Colonic mucosa (tissue), 4 donors: ENCODE measurements at regions not wholly inside any gene's neighbourhood (a gene's known extent, or its start where the extent isn't known, plus 50 kb on each side); places are given as distances from the start of the nearest gene placed in this dataset.

Source experiments
- DNase-seq: peaks from one replicate; pipeline ENCODE4 v3.0.0-alpha.2; 2020
- H3K27ac ChIP-seq: fragments of 200-600 bp; one replicate; pipeline ENCODE4 v1.8.0; 2021
- H3K27me3 ChIP-seq: fragments of 200-600 bp; one replicate; pipeline ENCODE4 v1.8.0; 2021
- H3K36me3 ChIP-seq: fragments of 200-600 bp; one replicate; pipeline ENCODE4 v1.8.0; 2021
- H3K4me1 ChIP-seq: fragments of 200-600 bp; one replicate; pipeline ENCODE4 v1.8.0; 2021; ENCODE audit warnings: mild to moderate bottlenecking
- H3K4me3 ChIP-seq: fragments of 200-600 bp; one replicate; pipeline ENCODE4 v1.8.0; 2021
- H3K9ac ChIP-seq, 2 donors: one replicate each; pipeline ENCODE4 v1.7.0; 2013; ENCODE audit warnings: control low read depth in 2 of 2, low read depth in 2 of 2, low read length in 2 of 2
- H3K9me3 ChIP-seq: fragments of 200-600 bp; one replicate; pipeline ENCODE4 v1.8.0; 2021
- CTCF ChIP-seq: fragments of 200-600 bp; IDR thresholded peaks from one replicate; pipeline ENCODE4 v1.8.0; 2022; ENCODE audit warnings: antibody characterized with exemption, mild to moderate bottlenecking
- intact Hi-C: fragments of 100-400 bp; cut with DNase I; formaldehyde crosslinking; loops from one replicate; pipeline ENCODE4 v1.14.1; 2022
- donor health status: healthy.
- donor health status: DM: no; HTN: no; CAD: no.
- donor health status: DM: no; HTN: no; CAD: no.

GRCh38 chr3:177524742-177525141 lies 327.5 kb upstream of the TBL1XR1 start:
- TF ChIP-seq CTCF, result no peak
- H3K9ac ChIP-seq, result no peak overlapping the region
- no peak for DNase-seq
- no peak overlapping the region for H3K4me3 ChIP-seq
- H3K9me3 ChIP-seq, result no peaks in the 10 kb centered on the region
- H3K27me3 ChIP-seq, result no peaks in the 10 kb centered on the region
- peaks cover 15% of the 10 kb centered on the region for H3K4me1 ChIP-seq
- intact Hi-C loops, result no loop called here
- H3K27ac ChIP-seq, result no peak overlapping the region
- H3K36me3 ChIP-seq, result no peaks in the 10 kb centered on the region

GRCh38 chr3:177525414-177525813 lies 328.1 kb upstream of the TBL1XR1 start:
- no peaks in the 10 kb centered on the region for H3K27me3 ChIP-seq
- TF ChIP-seq CTCF, result no peak
- H3K4me1 ChIP-seq, result peaks cover 15% of the 10 kb centered on the region
- intact Hi-C loops, result no loop called here
- H3K27ac ChIP-seq, result no peak overlapping the region
- H3K4me3 ChIP-seq, result no peak overlapping the region
- H3K9me3 ChIP-seq, result no peaks in the 10 kb centered on the region
- no peak overlapping the region for H3K9ac ChIP-seq
- no peaks in the 10 kb centered on the region for H3K36me3 ChIP-seq
- no peak for DNase-seq

GRCh38 chr3:177525987-177526712 lies 328.9 kb upstream of the TBL1XR1 start:
- H3K9me3 ChIP-seq, result no peaks in the 10 kb centered on the region
- no peak overlapping the region for H3K4me3 ChIP-seq
- intact Hi-C loops, result no loop called here
- H3K27me3 ChIP-seq, result no peaks in the 10 kb centered on the region
- no peak overlapping the region for H3K27ac ChIP-seq
- H3K36me3 ChIP-seq, result no peaks in the 10 kb centered on the region
- H3K9ac ChIP-seq, result no peak overlapping the region
- H3K4me1 ChIP-seq, result peaks cover 15% of the 10 kb centered on the region
- TF ChIP-seq CTCF, result no peak
- no peak for DNase-seq

- TF ChIP-seq CTCF, result no peak
- intact Hi-C loops, result no loop called here
- Histone ChIP-seq H3K9me3 (no peaks in the 10 kb centered on the region), H3K36me3 (no peaks in the 10 kb centered on the region), H3K4me3 (no peak overlapping the region), H3K27ac (no peak overlapping the region), H3K4me1 (peaks cover 15% of the 10 kb centered on the region), H3K9ac (no peak overlapping the region), H3K27me3 (no peaks in the 10 kb centered on the region)
- DNase-seq, result no peak
Measured at GRCh38 chr3:177527182-177527581, 329.9 kb upstream of the TBL1XR1 start.

GRCh38 chr3:177528306-177529070 lies 331.2 kb upstream of the TBL1XR1 start:
- no peaks in the 10 kb centered on the region for H3K9me3 ChIP-seq
- no peak overlapping the region for H3K9ac ChIP-seq
- DNase-seq, result no peak
- no peaks in the 10 kb centered on the region for H3K27me3 ChIP-seq
- H3K4me3 ChIP-seq, result no peak overlapping the region
- no peak overlapping the region for H3K27ac ChIP-seq
- no peak for TF ChIP-seq CTCF
- no peaks in the 10 kb centered on the region for H3K36me3 ChIP-seq
- H3K4me1 ChIP-seq, result peaks cover 15% of the 10 kb centered on the region
- intact Hi-C loops, result no loop called here
